GM19351 (cell line): ENCODE measurements at regions not wholly inside any gene's neighbourhood (a gene's known extent, or its start where the extent isn't known, plus 50 kb on each side); places are given as distances from the start of the nearest gene placed in this dataset.
A peak's percentile ranks its signal among the peaks of the same experiment; 100 is the strongest.
"Not testable (repeated sequence)": the region's sequence is repeated elsewhere in the genome, so short reads cannot be mapped to it uniquely, and the experiment has no call there.

Source experiments
- ATAC-seq: cut with Tn5 transposase; IDR thresholded peaks from one replicate; pipeline ENCODE4 v1.9.1; 2021; ENCODE audit warnings: mild to moderate bottlenecking, moderate library complexity; ENCODE audit not compliant: unreplicated experiment

GRCh38 chr4:64216741-64217140 is 192.5 kb downstream of the TECRL start:
- no peak for ATAC-seq

- ATAC-seq: no peak
These were observed 203.9 kb downstream of the TECRL start for GRCh38 chr4:64205376-64205775.

- ATAC-seq: no peak
These were observed 209.2 kb downstream of the TECRL start for GRCh38 chr4:64200001-64200555.

- ATAC-seq: no peak
These were observed 213.7 kb downstream of the TECRL start for GRCh38 chr4:64195582-64195981.

- no peak for ATAC-seq
These were observed 216.4 kb downstream of the TECRL start for GRCh38 chr4:64192731-64193412.

GRCh38 chr4:64174247-64174882 is 234.9 kb downstream of the TECRL start:
- no peak for ATAC-seq

GRCh38 chr4:64166365-64166764 is 242.9 kb downstream of the TECRL start:
- no peak for ATAC-seq

GRCh38 chr4:64158648-64159326 is 250.5 kb downstream of the TECRL start:
- ATAC-seq: peak; percentile 86

- no peak for ATAC-seq
These were observed 251.9 kb downstream of the TECRL start for GRCh38 chr4:64157397-64157796.

- ATAC-seq: no peak
These were observed 253.0 kb downstream of the TECRL start for GRCh38 chr4:64156253-64156652.

- ATAC-seq: no peak
These were observed 263.2 kb downstream of the TECRL start for GRCh38 chr4:64146030-64146429.

- ATAC-seq: no peak
These were observed 264.3 kb downstream of the TECRL start for GRCh38 chr4:64144994-64145393.

- ATAC-seq: no peak
These were observed 278.3 kb downstream of the TECRL start for GRCh38 chr4:64130907-64131306.

- ATAC-seq: no peak
These were observed 283.9 kb downstream of the TECRL start for GRCh38 chr4:64125354-64125753.

- no peak for ATAC-seq
These were observed 287.4 kb downstream of the TECRL start for GRCh38 chr4:64121803-64122202.

GRCh38 chr4:64105903-64106302 is 303.3 kb downstream of the TECRL start:
- no peak for ATAC-seq

- no peak for ATAC-seq
These were observed 313.9 kb downstream of the TECRL start for GRCh38 chr4:64095398-64095797.

- ATAC-seq: no peak
These were observed 329.9 kb downstream of the TECRL start for GRCh38 chr4:64079316-64079715.

- ATAC-seq: no peak
These were observed 341.2 kb downstream of the TECRL start for GRCh38 chr4:64068096-64068495.

- ATAC-seq: no peak
These were observed 346.3 kb downstream of the TECRL start for GRCh38 chr4:64062991-64063390.

GRCh38 chr4:64037033-64037432 is 372.2 kb downstream of the TECRL start:
- not testable (repeated sequence) for ATAC-seq

- no peak for ATAC-seq
These were observed 386.7 kb downstream of the TECRL start for GRCh38 chr4:64022560-64022959.
